ENCODE measurements at regions not wholly inside any gene's neighbourhood (a gene's known extent, or its start where the extent isn't known, plus 50 kb on each side); places are given as distances from the start of the nearest gene placed in this dataset.
"Not testable (repeated sequence)": the region's sequence is repeated elsewhere in the genome, so short reads cannot be mapped to it uniquely, and the experiment has no call there.

DNA sequence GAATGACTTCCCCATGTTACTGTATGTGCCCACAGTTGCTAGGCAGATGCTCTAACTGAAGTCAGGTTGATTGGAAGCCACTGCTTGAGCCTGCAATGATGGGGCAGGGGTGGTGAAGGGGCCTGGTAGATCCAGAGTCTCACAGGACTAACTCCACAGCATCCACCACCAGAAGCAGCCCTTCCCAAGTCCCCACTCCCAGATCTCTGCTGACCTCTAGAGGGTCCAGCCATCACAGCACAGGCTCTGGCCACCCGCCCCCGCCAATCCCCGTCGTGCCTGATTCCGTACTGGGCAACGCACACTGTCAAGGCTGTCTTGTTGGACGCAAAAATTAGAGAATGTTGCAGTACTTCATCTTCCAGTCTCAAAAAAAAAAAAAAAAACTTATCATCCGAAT, 136.8 kb upstream of the PDE1C start:
- DNase-seq (ENCODE audit: low read depth, low spot score), result no peak
- Histone ChIP-seq H3K4me3 (ENCODE audit: low read depth, low read length) (no peak overlapping the region), H3K27ac (ENCODE audit: low read depth, low read length) (no peak overlapping the region), H3K27me3 (ENCODE audit: control insufficient read depth, insufficient read depth, low read length) (no peaks in the 10 kb centered on the region), H3K9me3 (ENCODE audit: control insufficient read depth, insufficient read depth, low read length) (peaks cover 7% of the 10 kb centered on the region)
- TF ChIP-seq, protein P1, sequence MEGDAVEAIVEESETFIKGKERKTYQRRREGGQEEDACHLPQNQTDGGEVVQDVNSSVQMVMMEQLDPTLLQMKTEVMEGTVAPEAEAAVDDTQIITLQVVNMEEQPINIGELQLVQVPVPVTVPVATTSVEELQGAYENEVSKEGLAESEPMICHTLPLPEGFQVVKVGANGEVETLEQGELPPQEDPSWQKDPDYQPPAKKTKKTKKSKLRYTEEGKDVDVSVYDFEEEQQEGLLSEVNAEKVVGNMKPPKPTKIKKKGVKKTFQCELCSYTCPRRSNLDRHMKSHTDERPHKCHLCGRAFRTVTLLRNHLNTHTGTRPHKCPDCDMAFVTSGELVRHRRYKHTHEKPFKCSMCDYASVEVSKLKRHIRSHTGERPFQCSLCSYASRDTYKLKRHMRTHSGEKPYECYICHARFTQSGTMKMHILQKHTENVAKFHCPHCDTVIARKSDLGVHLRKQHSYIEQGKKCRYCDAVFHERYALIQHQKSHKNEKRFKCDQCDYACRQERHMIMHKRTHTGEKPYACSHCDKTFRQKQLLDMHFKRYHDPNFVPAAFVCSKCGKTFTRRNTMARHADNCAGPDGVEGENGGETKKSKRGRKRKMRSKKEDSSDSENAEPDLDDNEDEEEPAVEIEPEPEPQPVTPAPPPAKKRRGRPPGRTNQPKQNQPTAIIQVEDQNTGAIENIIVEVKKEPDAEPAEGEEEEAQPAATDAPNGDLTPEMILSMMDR (IDR thresholded peaks at IDR 0.05; ENCODE audit: low read depth, low read length), result peak; percentile 27; the same call in 1 of the 2 replicates
- CTCF ChIA-PET, result interaction anchor here (0.5 to 10.2 kb wide), 6 partner anchors 43 to 462 kb away, joined by 3 to 137 read pairs (median 4); no protein-coding TSS in a partner anchor
- POLR2A ChIA-PET, result no interaction called here

DNA sequence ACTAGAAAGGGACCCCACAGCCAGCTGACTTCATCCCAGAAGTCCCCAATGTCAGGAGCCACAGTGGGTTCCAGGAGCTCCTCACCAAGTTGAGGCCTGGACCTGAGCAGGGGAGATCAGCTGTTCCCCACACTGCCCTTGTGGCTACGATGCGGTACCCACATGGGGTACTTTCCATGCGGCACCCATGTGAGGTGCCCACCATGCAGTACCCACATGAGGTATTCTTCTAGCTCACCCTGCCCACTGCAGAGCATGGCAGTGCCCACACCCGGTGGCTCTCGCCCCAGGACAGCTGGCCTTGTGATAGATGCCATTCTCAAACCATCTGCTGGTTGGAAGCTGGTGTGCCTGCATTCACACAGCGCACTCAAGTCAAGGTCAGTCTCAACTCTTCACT, 136.3 kb upstream of the PDE1C start:
- DNase-seq (ENCODE audit: low read depth, low spot score), result no peak
- ChIA-PET CTCF (interaction anchor here (1.2 to 10.2 kb wide), 2 partner anchors 461 to 464 kb away, joined by 3 to 137 read pairs; no protein-coding TSS in a partner anchor), POLR2A (no interaction called here)
- TF ChIP-seq, protein P1 (IDR thresholded peaks at IDR 0.05; ENCODE audit: low read depth, low read length), result no peak
- no peak overlapping the region for H3K27ac ChIP-seq (ENCODE audit: low read depth, low read length)
- no peak overlapping the region for H3K4me3 ChIP-seq (ENCODE audit: low read depth, low read length)
- no peaks in the 10 kb centered on the region for H3K27me3 ChIP-seq (ENCODE audit: control insufficient read depth, insufficient read depth, low read length)
- H3K9me3 ChIP-seq (ENCODE audit: control insufficient read depth, insufficient read depth, low read length), result peaks cover 7% of the 10 kb centered on the region

DNA sequence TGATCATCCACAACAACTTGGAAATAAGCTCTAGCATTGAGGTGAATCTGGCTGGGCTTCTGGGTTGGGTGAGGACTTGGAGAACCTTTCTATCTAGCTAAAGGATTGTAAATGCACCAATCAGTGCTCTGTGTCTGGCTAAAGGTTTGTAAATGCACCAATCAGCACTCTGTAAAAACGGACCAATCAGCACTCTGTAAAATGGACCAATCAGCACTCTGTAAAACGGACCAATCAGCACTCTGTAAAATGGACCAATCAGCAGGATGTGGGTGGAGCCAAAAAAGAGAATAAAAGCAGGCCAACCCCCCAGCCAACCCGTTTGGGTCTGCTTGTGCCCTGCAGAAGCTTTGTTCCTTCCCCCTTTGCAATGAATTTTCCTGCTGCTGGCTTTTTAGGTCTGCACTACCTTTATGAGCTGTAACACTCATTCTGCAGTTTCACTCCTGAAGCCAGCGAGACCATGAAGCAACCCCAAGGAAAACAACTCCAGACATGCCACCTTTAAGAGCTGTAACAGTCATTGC, 135.2 kb upstream of the PDE1C start:
- POLR2A ChIA-PET; H3K9me3 ChIP-seq (ENCODE audit: control insufficient read depth, insufficient read depth, low read length); H3K27ac ChIP-seq (ENCODE audit: low read depth, low read length); H3K27me3 ChIP-seq (ENCODE audit: control insufficient read depth, insufficient read depth, low read length); DNase-seq (ENCODE audit: low read depth, low spot score); H3K4me3 ChIP-seq (ENCODE audit: low read depth, low read length): not testable (repeated sequence)
- CTCF ChIA-PET, result interaction anchor here (1.2 to 10.2 kb wide), 6 partner anchors 274 to 466 kb away, joined by 3 to 137 read pairs (median 10); no protein-coding TSS in a partner anchor

DNA sequence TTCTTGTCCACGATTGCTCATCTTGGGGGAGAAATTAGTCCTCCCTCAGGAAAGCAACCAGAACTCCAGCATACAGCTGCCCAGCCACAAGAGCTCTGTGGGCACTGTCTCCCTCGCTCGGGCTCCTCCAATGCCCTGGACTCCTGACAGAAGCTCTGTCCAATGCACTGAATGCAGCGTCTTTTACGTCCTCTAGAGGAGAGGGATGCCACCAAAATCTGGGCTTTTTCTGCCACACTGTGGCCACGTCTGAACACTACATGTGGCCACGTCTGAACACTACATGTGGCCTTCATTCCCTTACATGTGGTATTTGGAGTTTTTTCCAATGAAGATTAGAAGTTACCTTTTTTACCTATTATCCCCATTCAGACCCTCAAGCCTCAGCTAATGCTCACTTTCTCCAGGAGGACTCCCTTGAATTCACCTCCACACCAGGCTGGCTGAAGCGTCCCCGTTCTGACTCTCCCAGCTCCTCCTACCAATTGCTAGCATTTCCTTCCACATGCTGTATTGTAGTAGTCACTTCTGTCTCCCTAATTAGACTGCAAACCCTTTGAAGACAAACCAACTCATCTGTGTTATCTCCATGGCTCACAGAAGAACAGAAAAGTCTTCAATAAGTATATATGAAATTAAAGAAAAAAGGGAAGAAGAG, 134.3 kb upstream of the PDE1C start:
- TF ChIP-seq, protein P1 (IDR thresholded peaks at IDR 0.05; ENCODE audit: low read depth, low read length), result peak; percentile 64
- Histone ChIP-seq H3K4me3 (ENCODE audit: low read depth, low read length) (no peak overlapping the region), H3K27ac (ENCODE audit: low read depth, low read length) (no peak overlapping the region), H3K27me3 (ENCODE audit: control insufficient read depth, insufficient read depth, low read length) (no peaks in the 10 kb centered on the region), H3K9me3 (ENCODE audit: control insufficient read depth, insufficient read depth, low read length) (peaks cover 7% of the 10 kb centered on the region)
- ChIA-PET POLR2A (no interaction called here), CTCF (interaction anchor here (0.5 to 10.2 kb wide), 17 partner anchors 37 to 761 kb away, joined by 3 to 137 read pairs (median 5); partner anchors contain the start of gene PDE1C)
- peak; percentile 41 for DNase-seq (ENCODE audit: low read depth, low spot score)

DNA sequence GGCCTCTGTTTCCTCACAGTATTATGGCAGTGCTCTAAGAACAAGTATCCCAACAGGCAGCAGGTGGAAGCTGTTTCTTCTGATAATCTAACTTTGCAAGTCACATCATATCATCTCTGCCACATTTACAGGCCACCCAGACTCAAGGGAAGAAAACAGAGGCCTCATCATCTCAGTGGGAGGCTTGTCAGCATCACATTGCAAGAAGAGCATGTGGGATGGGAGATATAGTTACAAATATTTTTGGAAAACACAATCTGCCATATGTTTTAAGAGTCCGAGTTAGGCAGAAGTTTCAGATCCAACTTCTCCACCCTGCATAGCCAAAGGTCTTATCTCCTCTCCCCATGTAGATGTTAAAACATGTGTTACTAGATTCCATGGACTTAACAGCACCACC, 130.4 kb upstream of the PDE1C start:
- no peak for DNase-seq (ENCODE audit: low read depth, low spot score)
- Histone ChIP-seq H3K27ac (ENCODE audit: low read depth, low read length) (no peak overlapping the region), H3K9me3 (ENCODE audit: control insufficient read depth, insufficient read depth, low read length) (peaks cover 3% of the 10 kb centered on the region; the same call in 1 of the 2 replicates), H3K4me3 (ENCODE audit: low read depth, low read length) (no peak overlapping the region), H3K27me3 (ENCODE audit: control insufficient read depth, insufficient read depth, low read length) (no peaks in the 10 kb centered on the region)
- ChIA-PET POLR2A (no interaction called here), CTCF (interaction anchor here (0.9 kb wide), 1 partner anchor 10 kb away, joined by 3 read pairs; no protein-coding TSS in a partner anchor)
- TF ChIP-seq, protein P1 (IDR thresholded peaks at IDR 0.05; ENCODE audit: low read depth, low read length), result no peak
